Astrocyte (in vitro differentiated cells and primary cell): ENCODE measurements at regions not wholly inside any gene's neighbourhood (a gene's known extent, or its start where the extent isn't known, plus 50 kb on each side); places are given as distances from the start of the nearest gene placed in this dataset.

Source experiments
- DNase-seq: peaks from one replicate; pipeline ENCODE4 v3.0.0-alpha.2; 2010; ENCODE audit warnings: low read depth
- FAIRE-seq: peaks from 2 replicates; lab custom pipeline; 2011; peaks lifted over from hg19 to GRCh38; lab: Jason Lieb, UNC
- H2AFZ ChIP-seq: 2 replicates; pipeline ENCODE4 v1.6.0; 2012; ENCODE audit warnings: low read depth, low read length, inconsistent platforms
- H3K27ac ChIP-seq: 2 replicates; pipeline ENCODE4 v1.5.1; 2011; ENCODE audit warnings: low read depth, low read length, inconsistent platforms
- H3K27me3 ChIP-seq: 2 replicates; pipeline ENCODE4 v1.6.0; 2011; ENCODE audit warnings: low read length, inconsistent platforms; ENCODE audit not compliant: insufficient read depth
- H3K36me3 ChIP-seq: 2 replicates; pipeline ENCODE4 v1.5.1; 2011; ENCODE audit warnings: low read length, inconsistent platforms; ENCODE audit not compliant: insufficient read depth
- H3K4me1 ChIP-seq: 2 replicates; pipeline ENCODE4 v1.5.1; 2011; ENCODE audit warnings: low read length, inconsistent platforms; ENCODE audit not compliant: insufficient read depth
- H3K4me2 ChIP-seq: 2 replicates; pipeline ENCODE4 v1.6.0; 2012; ENCODE audit warnings: low read length, inconsistent platforms
- H3K4me3 ChIP-seq: 2 replicates; pipeline ENCODE4 v1.5.1; 2011; ENCODE audit warnings: low read depth, mild to moderate bottlenecking, low read length, inconsistent platforms; ENCODE audit not compliant: insufficient read depth
- H3K79me2 ChIP-seq: 2 replicates; pipeline ENCODE4 v1.6.0; 2012; ENCODE audit warnings: mild to moderate bottlenecking, low read length, inconsistent platforms; ENCODE audit not compliant: insufficient read depth
- H3K9ac ChIP-seq: 2 replicates; pipeline ENCODE4 v1.6.0; 2012; ENCODE audit warnings: mild to moderate bottlenecking, low read length, inconsistent platforms
- H3K9me3 ChIP-seq: 2 replicates; pipeline ENCODE4 v1.5.1; 2012; ENCODE audit warnings: low read depth, mild to moderate bottlenecking, low read length, inconsistent platforms; ENCODE audit not compliant: insufficient read depth
- H4K20me1 ChIP-seq: 2 replicates; pipeline ENCODE4 v1.6.0; 2012; ENCODE audit warnings: low read length, inconsistent platforms; ENCODE audit not compliant: insufficient read depth
- H3K27ac Mint-ChIP-seq: one replicate; pipeline ENCODE4 v1.8.0; 2021; ENCODE audit warnings: mild to moderate bottlenecking, mixed read lengths; ENCODE audit not compliant: unreplicated experiment
- H3K27me3 Mint-ChIP-seq: one replicate; pipeline ENCODE4 v1.8.0; 2021; ENCODE audit warnings: low read depth, mixed read lengths; ENCODE audit not compliant: unreplicated experiment
- H3K36me3 Mint-ChIP-seq: one replicate; pipeline ENCODE4 v1.8.0; 2021; ENCODE audit warnings: low read depth, mixed read lengths; ENCODE audit not compliant: unreplicated experiment
- H3K4me1 Mint-ChIP-seq: one replicate; pipeline ENCODE4 v1.8.0; 2021; ENCODE audit warnings: low read depth, mixed read lengths; ENCODE audit not compliant: unreplicated experiment
- H3K4me3 Mint-ChIP-seq: one replicate; pipeline ENCODE4 v1.8.0; 2021; ENCODE audit warnings: mild to moderate bottlenecking, moderate library complexity, mixed read lengths; ENCODE audit not compliant: unreplicated experiment
- H3K9me3 Mint-ChIP-seq: one replicate; pipeline ENCODE4 v1.8.0; 2021; ENCODE audit warnings: mild to moderate bottlenecking, mixed read lengths; ENCODE audit not compliant: unreplicated experiment
- EZH2 ChIP-seq: IDR thresholded peaks from 2 replicates; pipeline ENCODE4 v1.6.1; 2012; ENCODE audit warnings: mild to moderate bottlenecking, low read length, inconsistent platforms; ENCODE audit not compliant: insufficient read depth
- TF ChIP-seq, protein P1 (sequence below): IDR thresholded peaks from 2 replicates; pipeline ENCODE4 v1.5.1; 2011; ENCODE audit warnings: low read depth, mild to moderate bottlenecking, inconsistent platforms, low read length, moderate library complexity; ENCODE audit not compliant: insufficient read depth

DNA sequence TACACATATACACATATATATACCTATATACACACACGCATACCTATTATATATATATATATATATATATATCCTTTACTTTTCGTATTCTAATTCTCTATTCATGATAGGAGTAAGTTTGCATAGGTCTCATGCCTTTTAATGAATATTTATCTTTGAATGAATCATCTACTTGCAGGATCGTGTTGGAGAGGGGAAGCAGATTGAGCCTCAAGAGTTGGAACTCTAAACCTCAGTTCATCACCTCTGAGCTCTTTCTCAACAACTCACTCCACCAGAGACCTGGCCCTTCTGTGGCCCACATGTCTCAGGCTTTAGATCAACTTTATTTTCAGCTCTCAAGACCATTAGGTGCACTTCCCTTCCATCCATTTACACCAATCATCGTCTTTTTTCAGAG lies 490.4 kb upstream of the ID2 start:
- no peaks in the 10 kb centered on the region for H3K9me3 ChIP-seq
- TF ChIP-seq, protein P1, sequence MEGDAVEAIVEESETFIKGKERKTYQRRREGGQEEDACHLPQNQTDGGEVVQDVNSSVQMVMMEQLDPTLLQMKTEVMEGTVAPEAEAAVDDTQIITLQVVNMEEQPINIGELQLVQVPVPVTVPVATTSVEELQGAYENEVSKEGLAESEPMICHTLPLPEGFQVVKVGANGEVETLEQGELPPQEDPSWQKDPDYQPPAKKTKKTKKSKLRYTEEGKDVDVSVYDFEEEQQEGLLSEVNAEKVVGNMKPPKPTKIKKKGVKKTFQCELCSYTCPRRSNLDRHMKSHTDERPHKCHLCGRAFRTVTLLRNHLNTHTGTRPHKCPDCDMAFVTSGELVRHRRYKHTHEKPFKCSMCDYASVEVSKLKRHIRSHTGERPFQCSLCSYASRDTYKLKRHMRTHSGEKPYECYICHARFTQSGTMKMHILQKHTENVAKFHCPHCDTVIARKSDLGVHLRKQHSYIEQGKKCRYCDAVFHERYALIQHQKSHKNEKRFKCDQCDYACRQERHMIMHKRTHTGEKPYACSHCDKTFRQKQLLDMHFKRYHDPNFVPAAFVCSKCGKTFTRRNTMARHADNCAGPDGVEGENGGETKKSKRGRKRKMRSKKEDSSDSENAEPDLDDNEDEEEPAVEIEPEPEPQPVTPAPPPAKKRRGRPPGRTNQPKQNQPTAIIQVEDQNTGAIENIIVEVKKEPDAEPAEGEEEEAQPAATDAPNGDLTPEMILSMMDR: no peak
- TF ChIP-seq EZH2: no peak
- no peak overlapping the region for H2AFZ ChIP-seq
- no peaks in the 10 kb centered on the region for H4K20me1 ChIP-seq
- Mint-ChIP-seq H3K27me3 (peaks cover 23% of the 10 kb centered on the region), H3K4me3 (no peak overlapping the region), H3K4me1 (no peaks in the 10 kb centered on the region), H3K9me3 (no peaks in the 10 kb centered on the region), H3K27ac (no peak overlapping the region), H3K36me3 (no peaks in the 10 kb centered on the region)
- no peak overlapping the region for H3K4me3 ChIP-seq
- H3K36me3 ChIP-seq: no peaks in the 10 kb centered on the region
- H3K27ac ChIP-seq: no peak overlapping the region
- no peak for DNase-seq
- H3K4me2 ChIP-seq: no peak overlapping the region
- H3K4me1 ChIP-seq: no peaks in the 10 kb centered on the region
- no peaks in the 10 kb centered on the region for H3K79me2 ChIP-seq
- no peaks in the 10 kb centered on the region for H3K27me3 ChIP-seq
- FAIRE-seq: no peak
- H3K9ac ChIP-seq: no peak overlapping the region

DNA sequence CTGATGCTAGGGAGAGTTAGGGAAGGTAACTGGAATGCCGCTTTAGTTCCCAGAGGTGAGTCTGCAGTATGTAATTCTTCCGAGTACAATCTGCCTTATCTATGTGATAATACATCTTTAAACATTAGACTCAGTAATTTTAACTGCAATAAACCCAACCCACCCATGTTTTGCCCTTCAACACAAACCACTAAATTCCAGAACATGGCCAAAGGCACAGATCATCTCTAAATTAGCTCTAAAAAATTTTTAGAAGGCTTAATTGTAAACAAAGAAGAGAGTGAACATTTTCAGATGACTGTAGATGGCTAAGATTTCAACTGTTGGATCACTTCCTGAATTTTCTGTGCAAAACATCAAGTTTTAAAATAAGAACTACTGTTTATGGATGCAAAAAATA lies 488.7 kb upstream of the ID2 start:
- Histone ChIP-seq H3K27me3 (no peaks in the 10 kb centered on the region), H3K36me3 (no peaks in the 10 kb centered on the region), H3K9me3 (no peaks in the 10 kb centered on the region), H3K27ac (no peak overlapping the region), H3K4me2 (no peak overlapping the region), H3K4me3 (no peak overlapping the region), H3K79me2 (no peaks in the 10 kb centered on the region), H4K20me1 (no peaks in the 10 kb centered on the region), H2AFZ (no peak overlapping the region), H3K4me1 (no peaks in the 10 kb centered on the region), H3K9ac (no peak overlapping the region)
- TF ChIP-seq, protein P1: no peak
- TF ChIP-seq EZH2: no peak
- Mint-ChIP-seq H3K4me1 (no peaks in the 10 kb centered on the region), H3K27me3 (peaks cover 23% of the 10 kb centered on the region), H3K27ac (no peak overlapping the region), H3K36me3 (no peaks in the 10 kb centered on the region), H3K9me3 (no peaks in the 10 kb centered on the region), H3K4me3 (no peak overlapping the region)
- DNase-seq (no peak), FAIRE-seq (peak; percentile 5)

DNA sequence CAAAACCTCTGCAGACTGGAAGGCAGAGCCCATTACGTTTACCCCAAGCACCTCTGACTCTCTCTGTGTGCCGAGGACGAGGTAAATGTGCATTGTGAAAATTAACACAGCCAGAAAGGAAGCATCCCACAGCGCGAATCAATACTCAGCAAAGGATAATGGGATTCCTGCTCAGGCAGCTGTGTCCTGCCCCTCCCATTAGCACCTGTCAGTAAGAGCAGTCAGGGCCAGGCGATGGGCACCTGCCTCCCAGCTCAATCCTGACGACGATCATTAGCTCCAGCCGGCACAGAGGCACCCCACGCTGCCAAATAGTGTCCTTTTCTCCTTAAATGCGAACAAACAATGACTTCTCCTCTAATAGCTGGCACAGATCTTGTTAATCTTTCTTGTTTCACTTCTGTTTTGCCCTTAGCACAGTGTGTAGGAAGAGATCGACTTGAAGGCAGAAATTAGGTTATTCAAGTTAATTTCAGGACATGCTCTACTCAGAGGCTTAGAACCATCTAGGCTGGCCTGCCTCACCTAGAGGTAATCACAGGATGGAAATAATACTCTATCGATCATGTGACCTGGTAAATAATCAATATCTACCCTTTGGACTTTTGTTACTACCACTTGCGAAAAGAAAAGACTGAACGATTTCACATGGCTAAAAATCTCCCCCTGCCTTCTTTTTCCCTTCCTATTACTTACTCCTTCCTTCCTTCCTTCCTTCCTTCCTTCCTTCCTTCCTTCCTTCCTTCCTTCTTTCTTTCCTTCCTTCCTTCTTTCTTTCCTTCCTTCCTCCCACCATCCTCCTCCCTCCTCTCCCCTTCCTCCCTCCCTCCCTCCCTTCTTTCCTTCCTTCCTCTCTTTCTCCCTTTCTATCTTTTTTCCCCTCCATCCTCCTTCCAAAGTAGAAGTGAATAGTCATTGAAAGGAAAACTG lies 487.9 kb upstream of the ID2 start:
- no peaks in the 10 kb centered on the region for H3K79me2 ChIP-seq
- no peak overlapping the region for H3K27ac ChIP-seq
- H3K36me3 ChIP-seq: no peaks in the 10 kb centered on the region
- H3K4me1 ChIP-seq: no peaks in the 10 kb centered on the region
- no peaks in the 10 kb centered on the region for H3K9me3 ChIP-seq
- H3K4me3 ChIP-seq: no peak overlapping the region
- H4K20me1 ChIP-seq: no peaks in the 10 kb centered on the region
- H3K4me2 ChIP-seq: no peak overlapping the region
- H3K9ac ChIP-seq: no peak overlapping the region
- FAIRE-seq: no peak
- DNase-seq: no peak
- H3K27ac Mint-ChIP-seq: no peak overlapping the region
- peak overlapping the region; percentile 44 for H2AFZ ChIP-seq
- TF ChIP-seq EZH2: no peak
- TF ChIP-seq, protein P1: no peak
- H3K36me3 Mint-ChIP-seq: no peaks in the 10 kb centered on the region
- H3K4me3 Mint-ChIP-seq: no peak overlapping the region
- H3K27me3 ChIP-seq: no peaks in the 10 kb centered on the region
- H3K27me3 Mint-ChIP-seq: peaks cover 23% of the 10 kb centered on the region
- no peaks in the 10 kb centered on the region for H3K4me1 Mint-ChIP-seq
- H3K9me3 Mint-ChIP-seq: no peaks in the 10 kb centered on the region
